GM19023 (cell line): ENCODE measurements at regions not wholly inside any gene's neighbourhood (a gene's known extent, or its start where the extent isn't known, plus 50 kb on each side); places are given as distances from the start of the nearest gene placed in this dataset.
"Not testable (repeated sequence)": the region's sequence is repeated elsewhere in the genome, so short reads cannot be mapped to it uniquely, and the experiment has no call there.

Experiments used
- ATAC-seq: cut with Tn5 transposase; IDR thresholded peaks from one replicate; pipeline ENCODE4 v1.9.1; 2021; ENCODE audit warnings: mild to moderate bottlenecking, moderate library complexity; ENCODE audit not compliant: unreplicated experiment

DNA sequence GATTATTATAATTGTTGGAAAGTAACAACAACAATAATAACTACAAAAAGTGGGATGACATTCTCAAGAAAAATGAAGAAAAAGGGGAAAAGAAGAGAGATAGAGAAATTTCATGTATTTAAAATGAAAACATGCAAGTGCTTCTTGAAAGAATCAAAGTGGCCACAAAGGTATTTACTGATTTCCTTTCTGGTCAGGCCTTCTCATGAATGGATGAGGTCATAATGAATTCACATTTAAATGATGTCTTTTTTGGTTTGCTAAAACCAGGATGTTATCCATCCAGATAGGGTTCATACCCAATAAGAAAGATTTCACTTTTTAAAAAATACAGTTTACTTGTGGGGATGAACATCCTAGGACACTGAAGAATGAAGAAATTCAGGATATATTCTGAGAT, 446.4 kb upstream of the PTGER4 start:
- no peak for ATAC-seq

DNA sequence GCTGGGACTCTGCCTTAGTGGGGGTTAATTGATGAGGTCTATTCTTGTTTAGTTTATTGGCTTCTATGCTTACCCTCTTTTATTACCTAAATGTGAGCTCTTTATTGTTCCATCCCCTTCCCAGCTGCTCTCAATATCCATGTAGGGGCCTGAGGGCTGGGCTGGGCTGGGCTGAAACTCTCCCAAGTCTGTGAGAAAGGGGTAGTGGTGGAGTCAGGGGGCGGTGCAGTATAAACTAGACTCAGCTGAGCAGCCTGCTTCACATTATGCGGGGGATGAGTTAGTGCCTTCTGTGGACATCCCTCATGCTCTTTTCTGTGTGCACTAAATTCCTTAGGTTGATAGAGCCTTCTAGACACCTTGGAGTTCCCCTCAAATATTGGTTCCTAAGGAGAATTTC, 451.8 kb upstream of the PTGER4 start:
- ATAC-seq, result no peak

GRCh38 chr5:40227366-40227765, 452.3 kb upstream of the PTGER4 start:
- no peak for ATAC-seq

GRCh38 chr5:40226906-40227305, 452.8 kb upstream of the PTGER4 start:
- no peak for ATAC-seq

- not testable (repeated sequence) for ATAC-seq
These were observed 454.6 kb upstream of the PTGER4 start for GRCh38 chr5:40225147-40225546.

- ATAC-seq, result peak; percentile 14
These were observed 455.3 kb upstream of the PTGER4 start for GRCh38 chr5:40224421-40224820.

DNA sequence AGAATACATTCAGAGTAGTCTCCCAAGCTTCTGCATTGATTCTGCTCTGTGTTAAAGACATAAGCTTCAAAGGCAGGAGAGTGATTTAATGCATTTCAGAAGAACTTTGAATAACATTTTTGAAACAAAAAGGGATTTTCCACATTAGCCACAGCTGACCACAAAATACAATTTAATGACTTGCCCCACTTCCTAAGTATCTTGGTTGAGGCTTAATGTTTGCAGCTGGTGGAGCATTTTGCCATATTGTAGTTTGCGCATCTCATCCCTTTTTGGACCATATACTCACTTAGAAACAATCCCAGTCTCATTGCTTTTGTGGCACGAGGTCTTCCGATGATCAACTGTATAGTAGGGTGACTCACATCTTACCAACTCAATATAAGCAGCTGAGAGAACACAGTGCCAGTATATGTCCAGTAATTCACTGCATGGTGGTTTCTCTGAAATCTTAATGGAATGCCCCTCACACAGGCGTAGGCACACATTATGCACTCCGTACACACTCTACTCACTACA, 455.8 kb upstream of the PTGER4 start:
- peak; percentile 57 for ATAC-seq

- ATAC-seq, result no peak
These were observed 457.9 kb upstream of the PTGER4 start for GRCh38 chr5:40221796-40222195.

GRCh38 chr5:40221255-40221654, 458.5 kb upstream of the PTGER4 start:
- ATAC-seq, result no peak

DNA sequence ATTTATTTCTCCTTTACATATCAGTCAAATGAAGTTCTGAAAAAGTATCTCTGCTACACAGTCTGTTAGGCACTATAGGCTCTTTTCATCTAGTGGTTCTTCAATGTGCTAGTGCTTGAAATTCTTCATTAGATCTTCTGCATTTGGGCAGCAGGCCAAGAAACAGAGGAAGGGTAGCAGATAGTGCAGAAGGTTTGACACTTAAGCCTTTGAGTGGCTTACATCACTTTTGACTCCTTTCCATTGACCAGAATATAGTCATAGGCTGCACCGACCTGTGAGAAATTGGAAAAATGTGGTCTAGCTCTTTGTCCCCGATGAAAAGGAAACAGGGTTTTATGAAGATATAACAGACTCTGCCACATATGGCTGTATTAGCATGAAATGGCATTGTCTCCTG, 459.5 kb upstream of the PTGER4 start:
- ATAC-seq, result no peak

- ATAC-seq, result no peak
These were observed 462.2 kb upstream of the PTGER4 start for GRCh38 chr5:40217553-40217952.

DNA sequence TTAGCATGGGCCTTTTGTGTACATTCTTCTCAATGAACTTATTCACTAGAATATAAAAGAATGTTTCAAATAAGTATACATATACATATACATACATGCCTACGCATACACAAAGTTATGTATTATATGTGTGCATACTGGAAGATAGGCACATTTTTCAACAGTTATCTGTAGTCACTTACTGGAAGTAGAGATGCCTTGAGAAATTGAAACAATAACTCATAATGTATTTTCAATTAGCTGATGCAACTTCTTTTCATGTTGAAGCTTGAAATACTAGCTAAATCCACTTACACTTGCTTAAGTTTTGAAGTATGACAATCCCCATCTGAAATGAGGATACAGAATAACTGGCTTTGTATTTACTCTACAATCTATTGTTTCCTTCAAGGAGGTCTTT, 469.0 kb upstream of the PTGER4 start:
- no peak for ATAC-seq

DNA sequence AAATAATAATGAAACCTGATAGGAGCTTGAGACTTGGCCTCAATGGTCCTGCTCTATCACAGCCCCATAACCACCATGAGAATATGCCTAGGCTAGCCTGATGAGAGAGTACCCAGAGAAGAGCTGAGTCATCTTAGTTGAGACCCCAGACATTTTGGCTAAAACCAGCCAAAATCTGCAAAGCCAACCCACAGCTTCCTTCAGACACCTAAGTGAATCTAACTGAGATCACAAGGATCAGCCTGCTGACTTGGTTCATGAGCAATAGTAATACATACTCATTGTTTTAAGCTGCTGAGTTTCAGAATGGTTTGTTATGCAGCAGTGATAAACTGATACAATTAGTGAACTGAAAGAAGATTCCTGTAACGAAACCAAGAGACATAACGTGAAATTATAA, 473.7 kb upstream of the PTGER4 start:
- ATAC-seq, result no peak

GRCh38 chr5:40204144-40204543, 475.6 kb upstream of the PTGER4 start:
- no peak for ATAC-seq

- ATAC-seq, result no peak
These were observed 476.8 kb upstream of the PTGER4 start for GRCh38 chr5:40202814-40203440.

DNA sequence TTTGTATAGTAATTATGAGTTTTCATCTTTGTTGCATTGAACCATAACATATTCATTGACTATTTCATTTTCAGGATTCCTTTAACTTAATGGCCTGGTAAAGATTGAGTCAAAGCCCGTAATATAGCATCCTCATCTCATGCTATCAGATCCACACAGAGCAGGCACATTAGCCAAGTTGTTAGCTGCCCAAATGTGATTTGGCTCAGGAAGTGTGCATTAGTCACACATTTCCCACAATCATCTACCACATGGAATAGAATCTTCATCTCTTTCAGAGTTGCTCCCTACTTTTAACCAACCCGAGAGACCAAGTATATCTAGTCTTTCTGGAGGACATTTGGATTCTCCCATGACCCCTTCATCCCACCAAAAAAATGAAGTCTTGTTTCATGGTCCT, 481.0 kb upstream of the PTGER4 start:
- ATAC-seq, result no peak

DNA sequence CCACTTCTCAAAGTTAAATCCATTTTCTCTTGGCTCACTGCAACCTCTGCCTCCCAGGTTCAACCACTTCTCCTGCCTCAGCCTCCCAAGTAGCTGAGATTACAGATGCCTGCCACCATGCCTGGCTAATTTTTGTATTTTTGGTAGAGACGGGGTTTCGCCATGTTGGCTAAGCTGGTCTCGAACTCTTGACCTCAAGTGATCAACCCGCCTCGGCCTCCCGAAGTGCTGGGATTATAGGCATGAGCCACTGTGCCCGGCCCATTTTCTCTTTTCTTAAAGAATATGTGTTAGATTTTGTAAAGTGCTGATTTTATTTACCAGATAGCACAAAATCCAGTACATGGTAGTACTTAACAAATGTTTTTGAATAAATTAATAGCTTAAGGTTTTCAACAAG, 484.1 kb upstream of the PTGER4 start:
- ATAC-seq, result not testable (repeated sequence)

DNA sequence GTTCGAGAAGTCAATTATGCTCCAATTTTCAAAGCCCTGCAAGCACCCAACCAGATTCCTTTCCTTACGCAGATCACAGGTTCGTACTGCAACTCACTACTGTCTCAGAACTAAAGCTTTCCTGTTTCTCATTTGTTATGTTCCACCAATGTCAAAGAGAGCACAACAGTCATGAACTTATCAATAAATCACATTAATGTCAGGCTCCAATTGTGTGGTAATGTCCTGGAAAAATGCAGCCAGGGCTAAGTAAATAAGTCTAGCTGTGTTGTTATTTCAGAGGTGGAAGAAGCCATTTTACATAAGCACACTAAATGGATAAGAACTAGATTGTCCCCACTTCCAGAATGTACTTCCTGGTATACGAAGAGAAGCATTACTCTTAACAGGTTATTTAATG, 488.6 kb upstream of the PTGER4 start:
- ATAC-seq, result no peak

GRCh38 chr5:40172721-40173120, 507.0 kb upstream of the PTGER4 start:
- ATAC-seq, result no peak

GRCh38 chr5:40171971-40172370, 507.7 kb upstream of the PTGER4 start:
- ATAC-seq, result no peak

DNA sequence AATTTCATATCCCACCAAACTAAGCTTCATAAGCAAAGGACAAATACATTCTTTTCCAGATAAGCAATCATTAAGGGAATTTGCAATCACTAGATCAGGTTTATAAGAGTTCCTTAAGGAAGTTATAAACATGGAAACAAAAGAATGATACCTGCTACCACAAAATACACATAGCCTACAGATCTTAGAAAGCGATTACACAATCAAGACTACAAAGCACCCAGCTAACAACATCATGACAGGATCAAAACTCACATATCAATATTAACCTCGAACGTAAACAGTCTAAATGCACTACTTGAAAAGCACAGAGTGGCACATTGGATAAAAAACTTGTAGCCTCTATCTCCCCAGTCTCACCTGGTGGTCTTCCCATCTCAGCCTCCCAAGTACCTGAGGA, 512.4 kb upstream of the PTGER4 start:
- no peak for ATAC-seq

DNA sequence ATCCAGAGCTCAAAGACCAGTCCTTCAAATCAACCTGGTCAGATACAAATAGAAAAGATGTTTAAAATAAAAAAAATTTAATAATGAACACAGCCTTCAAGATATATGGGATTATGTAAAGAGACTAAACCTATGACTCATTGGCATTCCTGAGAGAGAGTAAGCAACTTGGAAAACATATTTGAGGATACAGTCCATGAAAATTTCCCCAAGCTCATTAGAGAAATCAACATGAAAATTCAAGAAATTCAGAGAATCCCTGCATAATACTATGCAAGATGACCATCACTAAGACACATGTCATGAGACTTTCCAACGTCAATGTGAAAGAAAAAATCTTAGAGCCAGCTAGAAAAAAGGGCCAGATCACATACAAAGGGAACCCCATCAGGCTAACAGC, 512.9 kb upstream of the PTGER4 start:
- ATAC-seq, result no peak
